Left ventricle myocardium inferior (tissue), 1 donor: ENCODE measurements at regions not wholly inside any gene's neighbourhood (a gene's known extent, or its start where the extent isn't known, plus 50 kb on each side); places are given as distances from the start of the nearest gene placed in this dataset.

Experiments
- DNase-seq: peaks from one replicate; pipeline ENCODE4 v3.0.0-alpha.2; 2020
- H3K27ac ChIP-seq: fragments of 200-600 bp; replicated peaks from 2 replicates; pipeline ENCODE4 v1.8.0; 2021
- H3K27me3 ChIP-seq: fragments of 200-600 bp; 2 replicates; pipeline ENCODE4 v1.8.0; 2021; ENCODE audit warnings: low read depth
- H3K36me3 ChIP-seq: fragments of 200-600 bp; 2 replicates; pipeline ENCODE4 v1.8.0; 2021
- H3K4me1 ChIP-seq: fragments of 200-600 bp; 2 replicates; pipeline ENCODE4 v1.8.0; 2021
- H3K4me3 ChIP-seq: fragments of 200-600 bp; 2 replicates; pipeline ENCODE4 v1.8.0; 2021; ENCODE audit warnings: mild to moderate bottlenecking, moderate library complexity
- H3K9me3 ChIP-seq: fragments of 200-600 bp; replicated peaks from 2 replicates; pipeline ENCODE4 v1.8.0; 2021
- CTCF ChIP-seq: fragments of 200-600 bp; IDR thresholded peaks from 2 replicates; pipeline ENCODE4 v1.8.0; 2021; ENCODE audit warnings: antibody characterized with exemption, mild to moderate bottlenecking, borderline replicate concordance
- intact Hi-C: fragments of 100-400 bp; cut with micrococcal nuclease; formaldehyde crosslinking; loops from one replicate; pipeline ENCODE4 v1.11.0; 2022
- donor health status: DM: no; HTN: yes; CAD: no; lungs with severe emphysema.

- intact Hi-C loops, result no loop called here
These were observed 163.6 kb downstream of the HGF start for GRCh38 chr7:81606078-81606863.

GRCh38 chr7:81605493-81605892, 164.4 kb downstream of the HGF start:
- intact Hi-C loops, result no loop called here
- no peak for TF ChIP-seq CTCF
- no peaks in the 10 kb centered on the region for H3K4me1 ChIP-seq
- no peaks in the 10 kb centered on the region for H3K36me3 ChIP-seq
- H3K9me3 ChIP-seq, result no peaks in the 10 kb centered on the region
- H3K4me3 ChIP-seq, result no peak overlapping the region
- no peaks in the 10 kb centered on the region for H3K27me3 ChIP-seq
- DNase-seq, result no peak
- H3K27ac ChIP-seq, result no peak overlapping the region

More at GRCh38 chr7:81606078-81606863, 163.6 kb downstream of the HGF start:
- TF ChIP-seq CTCF, result no peak
- Histone ChIP-seq H3K4me1 (no peaks in the 10 kb centered on the region), H3K27ac (no peak overlapping the region), H3K27me3 (no peaks in the 10 kb centered on the region), H3K9me3 (no peaks in the 10 kb centered on the region), H3K4me3 (no peak overlapping the region), H3K36me3 (no peaks in the 10 kb centered on the region)
- no peak for DNase-seq

GRCh38 chr7:81604808-81605174, 165.1 kb downstream of the HGF start:
- Histone ChIP-seq H3K27ac (no peak overlapping the region), H3K27me3 (no peaks in the 10 kb centered on the region)
- intact Hi-C loops, result no loop called here

GRCh38 chr7:81604075-81604807, 165.6 kb downstream of the HGF start:
- no peak overlapping the region for H3K4me3 ChIP-seq

More at GRCh38 chr7:81604808-81605174, 165.1 kb downstream of the HGF start:
- DNase-seq, result no peak
- no peaks in the 10 kb centered on the region for H3K36me3 ChIP-seq
- H3K4me3 ChIP-seq, result no peak overlapping the region
- no peak for TF ChIP-seq CTCF
- no peaks in the 10 kb centered on the region for H3K4me1 ChIP-seq
- no peaks in the 10 kb centered on the region for H3K9me3 ChIP-seq

GRCh38 chr7:81600608-81601007, 169.2 kb downstream of the HGF start:
- intact Hi-C loops, result no loop called here
- H3K36me3 ChIP-seq, result no peaks in the 10 kb centered on the region
- H3K4me3 ChIP-seq, result no peak overlapping the region
- TF ChIP-seq CTCF, result no peak
- no peaks in the 10 kb centered on the region for H3K4me1 ChIP-seq
- no peaks in the 10 kb centered on the region for H3K27me3 ChIP-seq
- H3K27ac ChIP-seq, result no peak overlapping the region
- no peak for DNase-seq
- H3K9me3 ChIP-seq, result no peaks in the 10 kb centered on the region

More at GRCh38 chr7:81604075-81604807, 165.6 kb downstream of the HGF start:
- no peaks in the 10 kb centered on the region for H3K36me3 ChIP-seq
- no peak for DNase-seq
- H3K9me3 ChIP-seq, result no peaks in the 10 kb centered on the region
- intact Hi-C loops, result no loop called here
- TF ChIP-seq CTCF, result no peak
- no peaks in the 10 kb centered on the region for H3K27me3 ChIP-seq
- H3K27ac ChIP-seq, result no peak overlapping the region
- H3K4me1 ChIP-seq, result no peaks in the 10 kb centered on the region
